Stimulated activated CD8-positive, alpha-beta memory T cell treated with anti-CD3 and anti-CD28 coated beads, Interleukin-4, amount 100 ng/mL, for 1 hour (primary cell): ENCODE measurements at regions not wholly inside any gene's neighbourhood (a gene's known extent, or its start where the extent isn't known, plus 50 kb on each side); places are given as distances from the start of the nearest gene placed in this dataset.

Experiments
- DNase-seq, 2 donors: peaks; one replicate each; pipeline ENCODE4 v3.0.0-alpha.2; 2020; ENCODE audit warnings: low read depth in 2 of 2, low spot score in 1 of 2

DNA sequence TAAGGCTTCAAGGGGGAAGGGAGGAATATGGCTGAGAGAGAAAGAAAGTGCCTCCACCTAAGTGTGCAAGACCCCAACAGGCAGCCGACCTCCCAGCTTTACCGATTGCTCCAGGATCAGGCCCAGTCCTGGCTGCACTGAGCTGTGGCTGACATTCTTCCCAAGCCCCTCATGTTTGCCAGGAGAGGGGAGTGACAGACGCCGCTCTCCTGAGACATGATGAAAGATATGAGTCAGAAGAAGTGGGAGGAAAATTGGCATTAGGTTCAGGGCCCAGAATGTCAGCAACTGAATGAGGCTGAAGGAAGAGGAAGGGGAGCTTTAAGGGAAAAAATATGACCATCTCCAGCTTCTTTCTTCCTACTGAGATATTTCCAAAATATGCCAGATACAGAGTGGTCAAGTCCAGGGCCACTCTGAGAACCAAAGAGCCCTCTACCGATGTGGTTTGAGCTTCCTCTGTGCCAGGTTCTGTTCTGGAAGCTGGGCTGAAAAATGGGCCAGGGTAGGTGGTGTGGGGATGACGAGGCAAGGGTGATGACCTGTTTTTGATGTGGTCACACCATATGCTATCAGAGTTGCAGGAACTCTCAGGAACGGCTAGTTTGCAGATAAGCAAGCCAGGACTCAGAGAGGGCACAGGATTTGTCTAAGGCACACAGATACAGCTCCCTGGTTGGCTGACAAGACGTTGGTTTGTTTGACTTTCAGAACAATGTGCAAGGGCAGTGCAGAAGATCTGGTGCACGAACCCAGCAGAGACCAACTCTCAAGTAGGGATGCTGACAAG is 176.7 kb downstream of the SOX9 start:
- DNase-seq: no peak

DNA sequence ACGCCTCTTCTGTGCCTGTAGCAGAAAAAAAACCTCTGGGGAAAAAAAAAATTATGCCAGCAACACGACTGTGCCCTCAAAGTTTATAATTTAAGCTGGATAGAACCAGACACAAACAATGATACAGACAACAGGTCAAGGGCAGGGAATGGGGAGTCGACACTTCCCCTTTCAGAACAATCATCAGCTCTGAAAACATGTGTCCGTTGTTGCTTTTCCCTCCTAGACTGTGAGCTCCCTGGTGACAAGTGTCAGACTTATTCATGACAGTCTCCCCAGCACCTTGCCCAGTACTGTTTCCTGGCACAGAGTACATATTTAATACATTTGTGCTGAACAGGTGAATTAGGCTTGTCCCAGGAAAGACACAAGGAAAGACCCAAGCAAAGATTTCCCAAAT is 178.3 kb downstream of the SOX9 start:
- no peak for DNase-seq

DNA sequence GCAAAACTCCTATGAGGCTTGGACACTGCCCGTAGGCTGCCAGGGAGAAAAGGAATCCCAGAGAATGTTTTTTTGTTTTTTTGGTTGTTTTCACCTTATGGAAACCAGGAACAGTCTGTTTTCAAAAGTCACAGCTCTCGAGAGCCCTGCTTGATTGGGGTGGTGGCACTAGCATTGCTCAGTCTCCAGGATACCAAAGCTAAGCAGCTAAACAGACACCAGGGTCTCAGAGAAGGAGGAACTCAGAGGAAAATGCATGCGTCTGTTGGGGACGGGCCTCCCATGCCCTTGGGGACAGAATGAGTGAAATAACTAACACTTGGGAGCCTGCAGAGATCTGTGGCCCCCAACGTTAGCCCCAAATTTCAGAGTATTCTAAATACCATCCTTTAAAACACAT is 178.8 kb downstream of the SOX9 start:
- no peak for DNase-seq

DNA sequence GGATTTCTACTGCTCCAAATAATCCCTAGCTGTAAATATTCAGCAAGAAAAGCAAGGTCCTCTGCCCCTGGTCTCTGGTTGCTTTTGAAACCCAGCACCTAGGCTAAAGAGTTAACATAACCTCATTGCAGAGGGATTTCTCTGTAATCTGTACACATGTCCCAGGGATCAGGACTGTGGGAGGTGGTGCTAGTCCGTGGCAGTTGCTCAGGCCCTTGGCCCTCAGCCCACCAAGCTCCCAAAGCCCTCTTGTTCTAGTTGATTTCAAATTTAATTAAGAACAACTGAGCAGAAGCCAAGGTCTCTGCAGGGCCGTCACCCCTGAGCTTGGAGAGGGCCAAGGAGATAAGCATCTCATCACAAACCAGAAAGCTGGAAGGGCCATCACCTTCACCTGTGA is 181.1 kb downstream of the SOX9 start:
- DNase-seq: no peak

DNA sequence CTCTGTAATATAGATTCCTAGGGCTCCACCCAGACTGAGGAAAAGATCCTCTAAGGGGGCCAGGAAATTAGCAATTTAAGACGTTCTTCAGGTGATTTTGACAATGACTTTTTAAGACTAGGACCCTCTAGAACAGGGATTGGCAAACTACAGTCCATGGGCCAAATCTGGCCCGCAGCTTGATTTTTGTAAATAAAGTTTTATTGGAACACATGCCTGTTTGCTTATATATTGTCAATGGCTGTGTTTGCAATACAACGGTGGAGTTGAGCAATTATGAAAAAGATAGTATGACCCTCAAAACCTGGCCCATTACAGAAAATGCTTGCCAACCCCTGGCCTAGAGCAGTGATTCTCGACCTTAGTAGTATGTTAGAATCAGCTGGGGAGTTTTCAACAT is 181.9 kb downstream of the SOX9 start:
- no peak for DNase-seq

DNA sequence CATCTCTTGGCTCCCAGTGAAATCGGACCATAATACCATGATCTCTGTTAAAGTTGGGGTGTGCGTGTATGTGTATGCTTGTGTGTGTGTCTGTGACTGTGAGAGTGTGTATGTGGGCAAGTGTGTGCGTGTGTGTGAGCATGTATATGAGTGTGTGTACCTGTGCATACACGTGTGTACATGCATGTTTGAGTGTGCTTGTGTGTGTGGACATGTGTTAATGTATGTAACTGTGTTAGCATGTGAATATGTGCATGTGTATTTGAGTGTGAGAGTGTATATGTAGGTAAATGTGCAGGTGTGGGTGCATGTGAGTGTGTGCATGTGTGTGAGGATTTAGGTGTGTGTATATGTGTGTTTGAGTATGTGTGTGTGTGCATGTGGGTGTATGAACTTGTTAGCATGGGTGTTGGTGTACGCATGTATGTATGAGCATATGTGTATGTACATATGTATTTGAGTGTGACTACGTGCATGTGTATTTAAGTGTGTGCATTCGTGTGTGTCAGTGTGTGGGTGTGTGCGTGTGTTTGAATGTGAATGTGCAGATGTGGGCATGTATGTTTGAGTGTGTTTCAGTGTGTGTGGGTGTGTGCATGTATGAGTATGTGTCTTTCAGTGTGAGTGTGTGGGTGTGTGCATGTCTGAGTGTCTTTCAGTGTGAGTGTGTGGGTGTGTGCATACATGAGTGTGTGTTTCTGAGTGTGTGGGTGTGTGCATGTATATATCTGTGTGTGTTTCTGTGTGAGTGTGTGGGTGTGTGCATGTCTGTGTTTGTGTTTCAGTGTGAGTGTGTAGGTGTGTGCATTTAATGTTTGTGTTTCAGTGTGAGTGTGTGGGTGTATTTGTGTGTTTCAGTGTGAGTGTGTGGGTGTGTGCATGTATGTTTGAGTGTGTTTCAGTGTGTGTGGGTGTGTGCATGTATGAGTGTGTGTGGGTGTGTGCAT is 183.2 kb downstream of the SOX9 start:
- DNase-seq: no peak

DNA sequence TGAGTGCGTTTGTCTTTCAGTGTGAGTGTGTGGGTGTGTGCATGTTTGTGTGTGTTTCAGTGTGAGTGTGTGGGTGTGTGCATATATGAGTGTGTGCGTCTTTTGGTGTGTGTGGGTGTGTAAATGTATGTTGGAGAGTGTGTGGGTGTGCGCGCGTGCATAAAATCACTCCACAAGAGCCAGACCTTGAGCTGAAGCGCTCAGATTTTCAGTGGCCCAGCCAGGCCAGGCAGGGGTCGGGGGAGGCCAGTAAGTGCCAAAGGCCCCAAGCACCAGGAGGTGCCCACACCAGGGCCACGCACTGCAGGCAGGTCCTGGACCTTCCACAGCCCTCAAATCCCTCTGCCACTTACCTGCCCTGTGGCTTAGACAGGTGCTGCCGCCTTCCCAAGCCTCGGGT is 184.0 kb downstream of the SOX9 start:
- DNase-seq: no peak

DNA sequence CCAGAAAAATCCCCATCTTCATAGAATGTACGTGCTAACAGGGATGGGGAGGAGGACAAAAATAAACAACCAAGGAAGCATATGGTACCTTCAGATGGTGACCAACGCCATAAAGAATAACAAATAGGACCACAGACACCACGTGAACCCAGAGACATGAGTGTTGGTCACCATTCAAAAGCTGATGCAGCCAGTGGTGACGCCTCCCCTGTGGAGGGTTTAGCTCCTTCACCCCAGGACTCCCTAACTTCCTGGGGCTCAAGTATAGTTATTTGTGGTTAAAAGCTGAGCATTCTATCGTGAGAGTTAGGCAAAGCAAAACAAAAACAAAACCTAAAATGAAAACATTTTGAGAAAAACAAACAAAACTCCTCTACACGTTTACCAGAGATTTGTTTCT is 184.7 kb downstream of the SOX9 start:
- DNase-seq: no peak

DNA sequence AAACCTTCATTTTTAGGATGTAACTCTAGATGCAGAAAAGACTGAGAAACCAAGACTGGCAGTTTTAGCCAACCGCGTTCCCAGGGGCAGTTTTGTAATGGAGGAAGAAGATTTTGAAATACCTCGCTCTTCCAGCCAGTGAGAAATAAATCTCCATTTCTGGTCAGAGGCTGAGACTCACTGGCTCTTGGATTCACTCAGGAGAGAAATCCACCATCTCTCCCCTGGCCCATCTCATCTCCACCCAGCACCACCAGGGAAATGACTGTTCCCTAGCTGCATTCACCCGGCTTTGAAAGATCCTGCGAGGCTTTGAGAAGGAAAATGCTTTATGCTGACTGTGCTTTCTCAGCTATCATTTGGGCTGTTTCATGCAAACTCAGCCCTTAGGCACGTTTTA is 185.2 kb downstream of the SOX9 start:
- DNase-seq: no peak

DNA sequence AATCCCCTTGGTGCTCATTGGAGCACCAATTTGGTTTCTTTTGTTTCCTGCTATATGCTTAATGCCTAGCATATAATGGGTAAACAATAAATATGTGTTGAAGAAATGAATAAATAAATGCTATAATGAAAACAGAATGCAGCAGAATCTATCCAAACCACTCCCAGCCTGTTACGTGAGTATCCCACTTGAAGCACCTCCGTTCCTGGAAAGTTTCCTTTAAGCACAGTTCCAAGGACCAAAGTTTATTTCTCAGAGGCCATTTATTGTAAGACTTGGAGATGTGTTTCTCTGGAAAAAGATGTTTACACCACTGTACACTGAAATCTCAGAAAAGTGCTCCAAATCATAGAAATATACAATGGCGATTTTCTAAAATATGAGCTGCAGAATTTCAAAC is 187.0 kb downstream of the SOX9 start:
- DNase-seq: no peak

DNA sequence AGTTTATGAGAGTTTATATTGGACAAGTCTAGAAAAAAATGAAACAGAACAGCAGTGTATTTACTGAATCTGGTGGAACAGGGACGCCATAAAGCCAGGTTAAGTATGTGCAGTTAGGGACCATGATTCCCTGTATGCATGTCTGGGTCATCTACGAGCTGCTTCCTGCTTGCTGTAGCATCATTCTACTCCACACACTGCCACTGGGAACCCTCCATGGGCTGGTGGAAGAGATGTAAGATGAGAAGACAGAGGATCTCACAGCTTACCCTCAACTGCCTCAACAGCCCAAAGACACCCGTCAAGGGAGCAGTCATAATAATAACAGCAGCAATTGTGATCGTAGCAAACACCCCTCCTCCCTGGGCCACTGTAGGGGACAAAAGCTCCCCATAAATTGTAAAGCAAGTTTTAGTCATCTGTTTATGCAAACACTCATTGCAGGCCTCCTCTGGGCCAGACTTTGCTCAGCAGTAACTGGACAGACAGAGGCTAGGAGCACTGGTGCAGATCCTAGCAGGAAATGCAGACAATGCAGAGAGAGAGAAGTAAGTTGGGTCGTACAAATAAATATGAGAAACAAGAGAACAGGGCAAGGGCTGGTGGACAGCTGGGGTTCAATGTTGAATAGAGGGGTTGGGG is 188.0 kb downstream of the SOX9 start:
- no peak for DNase-seq

DNA sequence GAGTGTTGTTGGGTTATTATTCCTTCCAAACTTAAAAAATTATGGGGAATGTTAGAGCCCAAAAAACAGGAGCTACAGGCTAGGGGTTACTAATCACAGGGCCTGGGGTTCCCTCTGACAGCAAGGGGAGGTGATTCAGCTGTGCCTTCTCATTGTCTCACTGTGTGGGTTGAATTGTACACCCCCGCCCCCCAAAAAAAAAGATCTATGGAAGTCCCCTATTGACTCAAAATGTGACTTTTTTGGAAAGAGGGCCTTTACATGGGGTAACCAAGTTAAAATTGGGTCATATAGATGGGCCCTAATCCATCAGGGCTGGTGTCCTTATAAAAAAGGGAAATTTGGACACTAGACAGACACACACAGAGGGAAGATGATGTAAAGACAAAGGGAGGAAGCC is 190.2 kb downstream of the SOX9 start:
- DNase-seq: no peak

DNA sequence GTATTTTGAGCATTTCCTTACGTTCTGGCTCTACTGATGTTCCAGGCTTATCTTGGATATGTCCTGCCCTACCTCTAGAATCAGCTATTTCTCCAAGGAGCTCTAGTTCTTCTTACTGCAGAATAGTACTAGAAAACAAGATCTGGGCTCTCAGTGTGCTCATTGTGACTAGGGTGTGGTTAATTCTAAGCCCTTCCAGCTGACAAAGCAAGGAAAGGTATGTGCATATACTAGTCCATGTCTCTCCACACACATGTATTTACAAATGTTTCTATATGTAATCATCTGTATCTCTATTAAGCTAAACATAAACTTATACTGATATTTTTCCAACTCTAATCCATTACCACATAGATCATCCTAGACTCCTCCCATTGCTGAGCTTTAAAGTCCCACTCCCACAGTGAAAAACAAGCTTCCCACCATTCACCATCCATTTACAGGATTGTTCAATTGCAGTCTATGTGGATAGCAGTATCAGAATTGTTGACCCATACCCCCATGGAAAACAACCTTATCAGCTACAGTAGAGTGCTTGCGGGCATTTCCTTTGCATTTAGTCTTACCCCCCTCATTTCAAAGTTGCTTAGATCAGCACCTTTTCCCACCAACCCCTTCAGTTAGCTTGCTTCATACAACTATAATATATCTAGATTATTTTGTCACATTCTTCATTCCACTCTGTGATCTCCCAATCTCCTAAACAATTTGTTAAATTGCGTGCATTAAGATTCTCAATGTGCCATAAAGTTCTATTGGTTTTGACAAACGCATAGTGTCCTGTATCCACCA is 194.5 kb downstream of the SOX9 start:
- DNase-seq: no peak

DNA sequence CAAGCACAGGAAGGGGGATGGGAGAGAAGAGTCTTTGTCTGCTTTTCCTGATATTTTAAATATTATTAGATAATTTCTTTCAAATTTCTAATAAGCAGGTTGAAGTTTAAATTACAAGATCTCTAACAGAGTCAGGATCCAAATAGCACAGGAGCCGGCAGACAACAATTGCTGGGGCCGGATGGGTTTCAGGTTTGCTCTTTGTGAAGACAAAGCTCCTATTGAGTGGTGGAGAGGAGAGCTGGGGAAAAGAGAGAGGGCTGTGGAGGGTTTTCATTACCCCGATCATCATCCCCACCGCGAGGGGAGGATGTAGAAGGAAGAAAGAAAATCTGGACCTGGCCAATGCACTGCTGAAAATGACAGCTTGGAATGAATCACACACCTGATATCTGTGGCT is 197.3 kb downstream of the SOX9 start:
- no peak for DNase-seq

DNA sequence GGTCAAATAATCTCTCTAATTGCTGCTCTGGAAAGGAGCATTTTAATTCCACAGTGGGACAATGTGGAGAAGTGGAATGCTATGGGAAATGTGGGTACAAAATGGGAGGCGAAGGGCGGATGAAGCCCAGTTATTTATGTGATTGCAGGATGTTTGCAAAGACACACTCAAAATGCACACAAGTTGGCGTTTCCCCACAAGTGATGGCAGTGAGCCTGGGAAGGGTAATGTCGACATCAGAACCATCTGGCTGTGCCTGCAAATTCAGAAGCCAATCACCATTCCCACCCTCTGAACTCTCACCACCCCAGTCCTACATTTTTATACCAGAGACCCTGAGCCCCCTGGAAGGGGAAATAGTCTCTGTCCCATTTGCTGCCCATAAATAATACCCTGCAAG is 201.1 kb downstream of the SOX9 start:
- no peak for DNase-seq

DNA sequence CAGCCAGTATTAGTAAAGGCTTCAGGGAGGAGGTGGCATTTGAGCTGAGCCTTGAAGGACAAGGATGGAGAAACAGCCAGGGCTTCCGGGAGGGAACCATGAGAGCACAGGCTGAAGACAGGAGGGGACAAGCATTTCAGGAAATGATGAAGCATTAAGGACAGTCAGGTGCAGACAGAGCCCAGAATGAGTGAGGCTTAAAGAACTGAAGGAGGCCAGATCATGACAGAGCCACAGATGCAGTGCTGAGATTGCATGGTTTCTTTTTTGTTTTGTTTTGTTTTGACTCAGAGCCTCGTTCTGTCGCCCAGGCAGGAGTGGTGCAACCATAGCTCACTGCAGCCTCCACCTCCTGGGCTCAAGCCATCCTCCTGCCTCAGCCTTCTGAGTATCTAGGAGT is 211.5 kb downstream of the SOX9 start:
- DNase-seq: no peak

DNA sequence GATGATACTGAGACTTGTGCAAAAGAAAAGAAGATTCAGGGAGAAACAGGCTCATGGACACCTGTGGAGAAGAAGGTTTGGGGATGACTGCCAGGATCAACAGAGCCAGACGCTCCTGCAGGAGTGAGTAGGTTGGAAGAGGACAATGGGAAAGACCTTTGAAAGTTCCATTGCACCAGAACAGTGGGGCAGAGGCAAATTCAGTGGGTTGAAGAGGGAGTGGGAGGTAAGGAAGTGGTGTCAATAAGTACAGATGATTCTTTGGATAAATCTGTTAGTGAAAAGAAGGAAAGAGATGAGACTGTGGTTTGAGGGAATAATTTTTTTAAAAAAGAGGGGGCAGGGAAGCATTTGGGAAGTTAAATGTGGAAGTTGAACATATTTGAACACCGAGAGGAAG is 212.8 kb downstream of the SOX9 start:
- no peak for DNase-seq

DNA sequence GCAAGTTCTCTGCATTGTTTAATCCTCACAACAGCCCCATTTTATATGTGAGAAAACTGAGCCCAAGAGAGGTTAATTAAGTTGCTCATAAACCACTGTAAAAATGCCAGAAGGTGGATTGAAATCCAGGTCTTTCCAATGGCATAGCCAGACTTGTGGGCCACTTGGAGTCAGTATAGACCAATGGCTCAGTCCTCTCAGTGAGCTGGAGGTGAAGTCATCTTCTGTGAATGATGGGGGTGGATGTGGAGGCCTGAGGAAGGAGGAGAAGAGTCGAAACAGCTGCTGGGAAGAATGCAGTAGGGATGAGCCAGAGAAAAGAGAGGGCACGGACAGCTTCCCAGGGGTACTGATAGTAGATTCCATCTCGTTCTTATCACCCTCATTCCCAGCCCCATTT is 213.4 kb downstream of the SOX9 start:
- no peak for DNase-seq

DNA sequence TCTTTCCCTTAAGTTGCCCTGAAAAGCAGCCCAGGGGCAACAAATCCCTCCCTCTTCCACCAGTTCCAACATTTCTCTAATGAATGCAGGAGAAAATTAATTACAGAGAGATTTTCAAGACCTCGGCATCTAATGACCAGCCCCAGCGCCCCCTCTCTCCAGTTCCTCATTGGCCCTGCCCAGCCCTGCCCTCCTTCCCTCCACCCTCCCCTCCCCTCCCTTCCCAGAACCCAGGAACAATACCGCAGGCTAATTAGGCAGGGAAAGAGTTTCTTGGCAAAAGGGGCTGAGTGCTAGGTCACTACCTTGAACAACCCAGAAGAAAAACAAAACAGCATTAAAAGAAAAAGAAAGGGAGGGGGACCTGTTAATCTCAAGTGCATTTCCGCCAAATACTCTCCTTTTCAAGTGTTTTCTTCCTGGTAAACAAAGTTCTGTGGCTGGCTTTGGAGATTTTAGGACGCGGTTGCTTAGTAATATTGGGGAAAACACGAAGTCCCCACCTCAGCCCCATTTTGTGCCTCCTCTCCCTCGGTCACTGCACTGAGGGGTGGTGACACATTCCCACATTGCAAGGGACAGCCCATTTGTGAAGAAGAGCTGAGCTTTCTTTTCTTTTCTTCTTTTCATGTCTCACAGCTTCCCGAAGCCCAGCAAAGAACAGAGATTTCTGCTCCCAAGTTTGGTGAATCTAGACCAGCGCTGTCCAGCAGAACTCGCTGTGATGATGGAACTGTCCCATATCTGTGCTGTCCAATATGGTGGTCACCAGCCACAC is 215.4 kb downstream of the SOX9 start:
- no peak for DNase-seq

DNA sequence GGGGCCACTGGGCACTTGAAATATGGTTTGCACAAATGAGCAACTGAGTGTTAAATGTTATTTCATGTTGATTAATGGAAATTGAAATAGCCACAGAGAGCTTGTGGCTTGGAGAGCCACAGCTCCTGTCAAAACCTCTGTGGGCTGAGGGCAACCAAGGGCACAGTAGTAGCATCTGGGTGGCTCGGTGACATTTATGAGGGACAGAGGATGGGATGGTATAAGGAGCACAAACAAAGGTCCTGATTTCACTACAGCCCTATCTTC is 215.9 kb downstream of the SOX9 start:
- DNase-seq: no peak

DNA sequence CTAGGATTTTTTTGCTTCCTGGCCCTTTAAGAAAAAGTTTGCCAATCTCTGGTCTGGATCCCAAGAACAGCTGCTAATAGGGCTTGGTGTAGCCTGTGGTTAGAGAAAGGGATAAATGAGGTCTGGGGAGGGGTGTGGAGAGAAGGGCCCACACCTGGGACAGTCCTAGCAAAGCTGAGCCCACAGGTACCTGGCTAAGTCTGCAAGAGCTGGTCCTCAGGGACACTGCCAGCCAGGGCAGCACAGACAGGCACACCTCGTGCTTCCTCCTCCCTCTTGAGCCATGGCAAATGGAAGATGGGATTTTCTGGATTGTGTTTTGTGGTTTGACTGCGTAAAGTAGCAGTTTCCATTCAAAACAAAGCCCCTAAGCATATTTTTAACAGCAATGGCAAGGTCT is 217.5 kb downstream of the SOX9 start:
- no peak for DNase-seq
